GM18870 (cell line): ENCODE measurements at regions not wholly inside any gene's neighbourhood (a gene's known extent, or its start where the extent isn't known, plus 50 kb on each side); places are given as distances from the start of the nearest gene placed in this dataset.
A peak's percentile ranks its signal among the peaks of the same experiment; 100 is the strongest.
"Not testable (repeated sequence)": the region's sequence is repeated elsewhere in the genome, so short reads cannot be mapped to it uniquely, and the experiment has no call there.

Experiments used
- ATAC-seq: cut with Tn5 transposase; IDR thresholded peaks from one replicate; pipeline ENCODE4 v1.9.1; 2021; ENCODE audit warnings: moderate library complexity; ENCODE audit not compliant: unreplicated experiment

DNA sequence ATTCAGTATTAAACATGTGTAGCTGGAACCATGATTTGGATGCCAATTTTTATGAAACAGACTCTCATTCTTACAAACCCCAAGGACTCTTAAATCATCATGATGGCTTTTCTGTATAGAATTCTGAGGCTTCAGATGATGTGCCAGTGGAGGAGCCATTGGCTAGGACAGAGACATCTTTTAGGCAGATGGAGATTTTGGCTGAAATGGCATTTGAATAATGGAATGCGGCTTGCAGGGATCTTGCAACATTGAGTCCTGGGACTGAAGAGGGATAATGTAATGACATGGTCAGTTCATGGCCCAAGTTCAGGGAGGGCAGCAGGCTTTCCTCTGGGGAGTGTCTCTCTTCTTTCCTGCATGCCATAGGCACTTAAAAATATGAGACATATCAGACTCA lies 172.4 kb downstream of the ABCA8 start:
- ATAC-seq = no peak

DNA sequence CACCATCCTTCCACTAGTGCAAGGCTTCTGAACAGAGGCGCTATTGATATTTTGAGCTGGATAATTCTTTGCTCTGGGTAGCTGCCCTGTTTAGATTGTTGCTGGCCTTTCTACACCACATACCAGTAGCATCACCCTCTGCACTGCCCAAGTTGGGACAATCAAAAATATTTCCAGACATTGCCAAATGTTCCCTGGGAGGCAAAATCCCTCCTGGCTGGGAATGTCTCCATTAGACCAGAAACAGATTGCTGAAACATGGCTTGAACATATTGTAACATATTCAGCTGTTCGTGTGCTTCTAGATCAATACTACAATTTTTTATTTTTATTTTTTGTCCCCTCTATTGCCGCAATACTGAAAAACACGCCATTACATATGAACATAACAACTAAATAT lies 174.6 kb downstream of the ABCA8 start:
- no peak for ATAC-seq

DNA sequence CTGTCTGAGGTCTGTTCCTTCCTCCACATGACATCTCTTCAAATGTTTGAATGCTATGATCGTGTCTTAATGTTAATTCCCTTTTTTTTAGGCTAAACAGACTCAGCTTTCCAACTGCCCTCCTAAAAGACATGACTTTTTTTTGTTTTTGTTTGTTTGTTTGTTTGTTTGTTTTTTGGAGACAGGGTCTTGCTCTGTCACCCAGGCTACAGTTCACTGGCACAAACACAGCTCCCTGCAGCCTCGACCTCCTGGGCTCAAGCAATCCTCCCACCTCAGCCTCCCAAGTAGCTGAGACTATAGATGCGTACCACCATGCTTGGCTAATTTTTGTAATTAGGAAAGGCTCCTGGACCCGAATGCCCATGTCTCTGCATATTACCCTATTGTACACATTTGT lies 176.5 kb downstream of the ABCA8 start:
- ATAC-seq = no peak

DNA sequence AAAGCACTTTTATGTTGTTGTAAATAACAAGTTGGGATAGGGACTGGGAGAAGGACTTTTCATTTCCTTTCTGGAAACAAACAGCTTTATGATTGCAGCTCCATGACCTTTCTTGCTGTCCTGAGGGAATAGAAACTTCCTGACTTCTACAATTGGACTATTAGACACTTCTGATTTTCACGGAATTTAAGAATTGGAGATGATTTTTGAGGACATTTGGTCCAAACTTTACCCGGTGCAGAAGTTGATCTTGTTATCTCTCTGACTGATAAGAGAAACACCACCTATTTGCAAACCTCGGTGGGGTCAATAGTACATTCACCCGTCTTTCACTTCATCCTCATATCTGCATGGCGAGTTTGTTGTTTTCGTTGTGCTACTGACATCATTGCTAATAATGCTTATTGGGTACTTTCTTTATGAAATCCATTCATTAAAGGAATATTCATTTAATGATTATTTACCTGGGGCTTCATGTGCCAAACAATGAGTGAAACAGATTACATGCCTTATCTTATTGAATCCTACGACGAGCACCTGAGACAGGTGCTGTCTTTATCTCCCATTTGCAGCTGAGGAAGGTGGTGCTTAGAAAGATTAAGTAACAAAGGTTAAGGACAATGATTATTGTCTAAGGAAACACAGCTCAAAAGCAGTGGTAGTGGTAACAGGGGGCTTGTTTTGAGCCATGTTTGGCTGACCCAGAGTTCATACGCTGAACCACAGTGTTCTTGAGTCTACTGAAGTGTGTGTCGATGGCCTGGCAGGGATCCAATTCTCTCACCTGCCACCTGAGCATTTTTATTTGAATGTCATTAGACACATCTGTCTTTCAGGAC lies 176.9 kb upstream of the FAM20A start:
- ATAC-seq = no peak

DNA sequence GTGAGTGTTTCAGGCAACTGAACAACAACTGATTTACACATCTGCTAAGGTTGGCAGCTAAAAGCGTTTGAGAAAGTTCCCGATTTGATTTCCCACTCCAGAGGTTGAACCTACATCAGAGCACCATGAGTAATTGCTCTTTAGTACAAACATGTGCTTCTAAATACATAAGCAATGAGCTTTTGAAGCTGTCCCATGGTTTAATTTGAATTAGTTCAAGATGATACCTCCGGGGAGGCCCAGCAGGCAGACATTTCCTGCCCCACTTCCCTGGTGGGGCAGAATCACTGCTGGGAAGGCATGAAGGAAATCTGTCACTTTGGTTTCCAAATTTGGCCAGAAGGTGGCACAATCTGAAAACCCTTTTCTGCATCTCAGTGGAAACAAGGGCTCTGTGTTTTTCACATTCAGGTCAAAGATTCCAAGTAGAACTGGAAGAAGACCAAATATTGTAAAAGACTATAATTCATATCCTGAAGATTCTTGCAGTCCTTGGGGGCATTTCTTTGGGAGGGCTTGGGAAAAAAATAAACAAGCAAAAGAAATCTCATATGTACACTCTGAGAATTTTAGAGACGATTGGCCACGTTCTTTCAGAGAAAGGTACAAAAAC lies 176.2 kb upstream of the FAM20A start:
- ATAC-seq = no peak

DNA sequence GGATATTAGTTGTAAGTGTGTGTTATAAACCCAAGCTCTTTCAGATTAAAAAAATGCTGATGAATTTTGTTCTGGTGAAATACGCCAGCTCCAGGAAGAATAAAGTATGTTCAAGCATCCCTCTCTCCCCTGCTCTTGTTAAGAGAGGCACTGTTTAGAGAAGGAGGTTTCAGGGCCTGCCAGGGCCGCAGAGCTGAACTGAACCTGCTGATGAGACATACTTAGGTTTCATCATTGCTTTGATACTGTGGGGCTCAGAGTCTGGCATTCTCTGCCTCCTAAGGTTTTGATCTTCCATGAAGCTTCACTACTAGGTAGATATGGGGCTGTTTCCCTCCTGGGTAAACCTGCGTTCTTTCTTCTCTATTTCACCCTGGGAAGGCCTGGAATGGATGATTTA lies 175.3 kb upstream of the FAM20A start:
- no peak for ATAC-seq

DNA sequence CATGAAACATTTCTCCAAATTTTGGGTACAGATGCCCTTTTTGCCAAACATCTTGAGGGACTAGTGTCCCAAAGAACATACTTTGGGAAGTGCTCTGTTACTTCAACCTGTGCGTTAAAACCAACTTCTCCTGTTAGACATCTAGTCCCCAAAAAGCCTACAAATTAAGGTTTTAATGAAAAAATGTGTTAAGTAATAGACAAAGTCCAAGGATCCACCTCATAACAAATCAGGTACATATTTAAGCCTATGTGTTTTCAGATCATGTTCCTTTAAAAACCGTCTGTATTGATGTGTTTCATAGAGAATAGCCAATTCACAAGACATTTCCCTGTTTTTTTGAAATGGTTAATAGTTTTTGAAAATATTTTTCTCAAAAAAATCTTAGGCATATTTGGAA lies 174.8 kb upstream of the FAM20A start:
- no peak for ATAC-seq

DNA sequence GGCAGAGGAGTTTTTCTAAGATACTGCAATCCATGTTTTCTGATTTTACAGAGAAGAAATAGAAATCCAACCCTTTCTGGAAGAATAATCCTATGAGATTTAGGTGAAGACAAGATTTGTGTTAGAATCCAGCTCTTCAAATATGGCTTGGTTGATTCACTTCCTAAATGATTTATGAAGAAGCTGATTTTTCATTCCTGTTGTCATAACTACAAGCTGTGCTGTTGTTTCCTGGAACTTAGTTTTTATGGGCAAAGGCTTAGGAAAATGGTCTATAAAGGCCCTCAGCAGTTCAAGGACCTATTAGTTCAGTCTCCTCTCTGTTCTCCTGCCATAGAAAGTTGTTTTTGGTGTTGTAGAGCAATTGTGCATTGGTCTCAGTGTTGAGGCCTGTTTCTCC lies 174.2 kb upstream of the FAM20A start:
- ATAC-seq = no peak

DNA sequence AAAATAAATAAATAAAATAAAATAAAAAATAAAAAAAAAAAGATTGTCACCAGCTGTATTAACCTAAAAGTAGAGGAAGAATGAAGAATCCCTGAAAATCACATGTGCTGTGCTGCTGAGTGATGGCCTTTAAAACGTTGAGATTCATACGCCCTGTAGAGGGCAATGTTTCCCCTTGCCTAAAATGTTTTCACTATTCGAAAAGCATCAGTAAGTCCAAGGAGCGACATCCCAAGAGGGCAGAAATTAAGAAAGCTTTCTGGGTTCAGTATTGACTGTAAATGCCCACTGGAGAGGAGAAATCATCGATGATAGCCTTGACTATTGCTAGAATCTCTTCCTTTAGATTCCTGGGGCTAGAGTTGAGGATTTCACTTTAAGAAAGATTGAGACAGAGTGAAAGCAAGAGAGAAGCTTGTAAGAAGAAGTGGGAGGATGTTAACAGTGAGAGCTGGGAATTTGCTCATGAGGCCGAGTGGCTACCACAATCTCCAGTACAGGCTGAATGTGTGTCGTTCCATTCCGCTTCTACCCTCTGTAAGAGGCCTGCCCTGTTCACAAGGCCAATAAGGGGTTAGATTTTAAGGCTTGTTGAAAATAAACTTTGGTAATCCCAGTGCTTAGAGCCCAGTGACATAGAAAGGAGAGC lies 170.8 kb upstream of the FAM20A start:
- ATAC-seq = no peak

DNA sequence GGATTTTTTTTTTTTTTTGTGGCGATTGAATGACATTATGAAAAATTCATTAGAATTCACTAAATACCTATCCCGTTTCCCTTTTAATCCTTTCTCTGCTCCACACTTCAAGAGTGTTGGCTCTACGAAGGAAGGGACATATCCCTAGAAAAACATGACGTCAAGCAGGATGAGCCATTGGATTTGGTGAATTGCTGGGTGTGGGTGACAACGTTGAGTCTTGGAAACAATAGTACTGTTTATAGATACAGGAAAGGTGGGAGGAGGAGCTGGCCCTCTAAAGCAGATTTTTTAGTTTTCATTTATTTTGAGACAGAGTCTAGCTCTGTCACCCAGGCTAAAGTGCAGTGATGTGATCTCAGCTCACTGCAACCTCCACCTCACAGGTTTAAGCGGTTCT lies 167.6 kb upstream of the FAM20A start:
- no peak for ATAC-seq

DNA sequence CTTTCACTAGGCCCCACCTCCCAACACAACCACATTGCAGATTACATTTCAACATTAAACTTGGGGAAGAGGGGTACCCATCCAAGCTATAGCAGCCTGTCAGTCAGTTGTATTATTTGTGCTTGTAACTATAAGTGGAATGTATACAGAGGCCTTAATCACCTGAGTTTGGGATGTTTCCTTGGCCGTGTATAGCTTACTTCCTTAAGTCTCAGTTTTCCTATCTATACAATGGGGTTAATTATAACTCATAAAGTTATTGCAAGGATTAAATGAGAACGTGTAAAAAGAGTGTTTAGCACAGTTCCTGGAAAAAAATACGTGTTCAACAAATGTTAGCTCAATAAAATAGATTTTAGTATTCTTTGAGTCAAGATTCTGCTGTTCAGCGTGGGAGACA lies 165.5 kb upstream of the FAM20A start:
- ATAC-seq = no peak

DNA sequence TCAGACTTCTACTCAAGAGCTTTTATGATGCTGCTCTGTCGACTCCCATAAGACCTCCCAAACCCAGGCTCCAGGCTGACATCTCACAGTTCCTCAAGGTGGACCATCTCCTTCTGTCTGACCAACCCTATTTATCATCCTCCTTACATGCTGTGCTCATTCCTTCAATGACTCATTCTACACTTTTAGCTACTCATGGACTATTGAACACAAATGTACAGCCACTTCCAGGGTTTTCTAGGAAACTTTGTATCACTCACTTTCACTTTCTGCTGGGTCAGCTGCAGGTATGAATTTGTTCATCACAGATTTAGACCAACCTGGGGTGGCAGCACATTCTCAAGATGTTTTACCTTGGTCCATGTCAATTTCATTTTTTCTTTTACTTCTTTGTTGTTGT lies 162.4 kb upstream of the FAM20A start:
- no peak for ATAC-seq

DNA sequence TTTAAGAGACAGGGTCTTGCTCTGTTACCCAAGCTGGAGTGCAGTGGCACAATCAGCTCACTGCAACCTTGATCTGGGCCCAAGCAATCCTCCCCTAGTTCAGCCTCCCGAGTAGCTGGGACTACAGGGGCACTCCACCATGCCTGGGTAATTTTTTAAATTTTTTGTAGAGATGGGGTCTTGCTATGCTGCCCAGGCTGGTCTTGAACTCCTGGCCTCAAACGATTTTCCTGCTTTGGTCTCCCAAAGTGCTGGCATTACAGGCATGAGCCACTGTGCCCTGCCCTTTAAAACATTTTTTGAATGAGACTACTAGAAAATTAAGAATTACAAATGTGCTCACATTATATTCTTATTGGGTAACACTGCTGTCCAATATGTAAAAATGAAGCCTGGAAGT lies 161.7 kb upstream of the FAM20A start:
- no peak for ATAC-seq

DNA sequence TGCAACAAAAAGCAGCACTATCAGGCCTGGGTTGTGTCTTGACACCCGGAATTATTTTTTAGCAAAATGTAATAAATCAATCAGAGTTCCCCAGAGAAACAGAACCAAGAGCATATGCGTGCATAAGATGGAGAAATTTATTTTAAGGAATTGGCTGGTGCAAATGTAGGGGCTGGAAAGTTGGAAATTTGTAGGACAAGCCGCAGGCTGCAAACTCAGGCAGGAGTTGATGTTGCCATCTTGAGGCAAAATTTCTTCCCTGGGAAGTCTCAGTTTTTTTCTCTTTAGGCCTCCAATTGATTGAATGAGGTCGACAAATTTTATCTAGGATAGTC lies 158.9 kb upstream of the FAM20A start:
- ATAC-seq = no peak

DNA sequence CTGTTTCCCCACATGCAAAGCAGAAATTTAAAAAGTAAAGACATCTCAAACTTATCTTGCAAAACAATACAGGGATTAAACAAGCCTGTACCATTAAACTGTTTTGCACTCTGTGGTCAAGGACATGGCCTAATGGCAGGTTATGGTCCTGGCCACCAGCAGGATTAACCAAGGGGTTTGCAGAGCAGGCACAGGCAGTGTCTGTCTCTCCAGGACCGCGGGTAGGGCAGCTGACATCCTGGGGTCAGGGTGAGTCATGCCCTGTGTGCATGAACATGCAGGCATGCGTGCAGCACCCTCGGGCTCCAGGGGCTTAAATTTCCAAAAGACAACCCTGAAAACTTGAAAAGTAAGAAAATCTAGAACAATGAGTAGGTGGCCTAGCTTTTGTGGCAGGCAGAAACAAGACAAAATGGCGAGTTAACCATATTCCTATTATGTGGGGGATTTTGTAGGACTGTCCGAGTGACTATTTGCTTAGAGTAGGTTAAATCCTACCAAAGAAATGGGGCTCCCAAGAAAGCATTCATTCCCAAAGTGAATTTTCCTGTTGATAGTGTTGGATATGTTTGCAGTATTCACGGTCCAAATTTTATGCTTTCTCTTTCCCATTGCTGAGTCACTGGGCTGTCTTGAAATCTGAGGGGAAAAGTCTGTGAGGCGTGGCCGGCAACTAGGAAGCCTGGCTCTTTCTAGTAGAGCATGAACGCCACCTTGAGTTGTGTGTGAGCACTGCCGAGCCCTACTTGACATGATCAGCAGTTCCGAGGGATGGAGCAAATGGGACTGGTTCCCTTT lies 158.4 kb upstream of the FAM20A start:
- ATAC-seq = peak; percentile 95

DNA sequence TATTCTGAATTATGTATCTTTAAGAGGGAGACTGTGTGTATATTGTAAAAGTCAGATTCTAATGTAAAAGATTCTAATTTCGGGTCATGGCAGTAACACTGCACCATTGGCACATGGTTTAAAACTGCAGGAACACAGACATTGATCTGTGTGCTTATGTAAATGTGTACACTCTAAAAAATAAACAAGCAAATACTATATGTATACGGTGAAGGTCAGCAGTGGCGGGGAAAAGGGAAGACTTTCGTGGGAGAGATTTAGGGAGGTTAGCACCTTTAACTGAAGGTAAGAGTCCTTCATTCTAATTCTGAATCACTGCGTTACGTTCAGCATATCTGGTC lies 157.8 kb upstream of the FAM20A start:
- ATAC-seq = no peak

DNA sequence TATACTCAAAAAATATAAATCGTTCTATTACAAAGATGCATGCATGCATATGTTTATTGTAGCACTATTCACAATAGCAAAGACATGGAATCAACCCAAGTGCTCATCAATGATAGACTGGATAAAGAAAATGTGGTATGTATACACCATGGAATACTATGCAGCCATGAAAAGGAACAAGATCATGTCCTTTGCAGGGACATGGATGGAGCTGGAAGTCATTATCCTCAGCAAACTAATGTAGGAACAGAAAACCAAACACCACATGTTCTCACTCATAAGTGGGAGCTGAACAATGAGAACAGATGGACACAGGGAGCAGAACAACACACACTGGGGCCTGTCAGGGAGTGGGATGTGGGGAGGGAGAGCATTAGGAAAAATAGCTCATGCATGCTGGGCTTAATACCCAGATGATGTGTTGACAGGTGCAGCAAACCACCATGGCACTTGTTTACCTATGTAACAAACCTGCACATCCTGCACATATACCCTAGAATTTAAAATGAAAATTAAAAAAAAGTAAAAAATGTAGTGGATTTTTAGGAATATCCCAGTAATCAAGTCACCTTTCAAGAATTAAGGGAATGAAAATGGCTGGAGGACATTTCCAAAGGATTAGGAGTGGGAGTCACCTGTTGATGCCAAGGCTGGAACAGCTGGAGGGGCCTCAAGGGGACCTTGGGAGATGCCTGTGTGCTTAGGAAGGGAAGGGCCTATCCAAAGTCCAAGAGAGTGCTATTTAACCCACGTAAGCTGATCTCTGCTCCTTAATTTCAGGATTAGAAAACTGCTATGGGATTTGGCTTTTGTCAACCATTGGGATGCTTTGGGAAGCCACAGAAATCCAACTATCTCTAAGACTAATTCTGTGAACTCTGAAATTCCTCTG lies 156.9 kb upstream of the FAM20A start:
- ATAC-seq = not testable (repeated sequence)

DNA sequence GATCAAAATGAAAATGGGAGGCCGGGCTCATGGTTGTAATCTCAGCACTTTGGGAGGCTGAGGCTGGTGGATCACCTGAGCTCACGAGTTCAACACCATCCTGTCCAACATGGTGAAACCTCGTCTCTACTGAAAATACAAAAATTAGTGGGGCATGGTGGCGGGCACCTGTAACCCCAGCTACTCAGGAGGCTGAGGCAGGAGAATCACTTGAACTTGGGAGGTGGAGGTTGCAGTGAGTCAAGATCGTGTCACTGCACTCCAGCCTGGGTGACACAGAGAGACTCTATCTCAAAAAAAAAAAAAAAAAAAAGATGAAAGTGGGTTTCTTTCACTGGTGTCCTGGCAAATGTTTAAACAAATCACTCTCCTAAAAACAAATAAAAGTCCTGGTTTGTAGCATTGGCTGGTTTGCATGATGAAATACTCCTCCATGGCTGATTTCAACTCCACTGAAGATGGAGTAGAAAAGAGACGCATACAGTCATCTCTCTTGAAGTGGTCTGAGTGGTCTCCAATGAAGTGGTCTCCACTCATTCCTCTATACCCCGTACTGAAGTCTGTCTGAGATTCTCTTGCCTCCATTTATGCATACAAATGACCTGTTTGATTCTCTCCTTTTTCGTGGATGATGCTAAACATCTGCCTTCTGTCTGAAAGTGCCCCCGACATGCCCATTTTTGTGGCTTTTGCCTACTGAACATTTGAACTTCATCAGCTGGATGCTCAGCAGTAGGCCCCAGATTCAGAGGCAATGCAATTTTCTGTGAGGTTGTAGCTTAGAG lies 153.0 kb upstream of the FAM20A start:
- ATAC-seq = no peak

DNA sequence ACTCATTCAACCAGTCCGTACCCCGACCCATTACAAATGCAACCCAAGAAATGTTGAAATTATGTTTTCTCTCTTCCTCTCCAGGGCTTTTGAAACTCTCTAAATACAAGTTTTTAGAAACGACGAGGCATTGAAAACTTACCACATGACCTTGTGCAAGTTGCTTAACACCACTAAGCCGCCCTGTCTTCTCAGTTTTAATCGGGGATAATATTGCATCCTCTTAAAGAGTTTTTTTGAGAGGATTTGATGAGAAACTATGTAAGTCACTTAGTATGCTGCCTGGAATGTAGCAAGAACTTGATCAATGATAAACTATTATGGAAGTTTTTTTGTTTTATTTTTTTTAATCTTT lies 149.0 kb upstream of the FAM20A start:
- no peak for ATAC-seq
